ENCODE measurements at regions not wholly inside any gene's neighbourhood (a gene's known extent, or its start where the extent isn't known, plus 50 kb on each side); places are given as distances from the start of the nearest gene placed in this dataset.
"Not testable (repeated sequence)": the region's sequence is repeated elsewhere in the genome, so short reads cannot be mapped to it uniquely, and the experiment has no call there.

- intact Hi-C loops (cut with micrococcal nuclease) = loop anchor here (1.0 to 5.0 kb wide), 3 partner anchors 52 to 308 kb away; no protein-coding TSS in a partner anchor
Observed at GRCh38 chr9:6106711-6107339, 91.4 kb upstream of the RANBP6 start.

GRCh38 chr9:6105738-6106137, 90.3 kb upstream of the RANBP6 start:
- Mint-ChIP-seq H3K4me3 (ENCODE audit: unreplicated experiment) (no peak overlapping the region), H3K4me1 (ENCODE audit: insufficient read depth, unreplicated experiment) (peaks cover 35% of the 10 kb centered on the region), H3K9me3 (ENCODE audit: unreplicated experiment) (no peaks in the 10 kb centered on the region), H3K36me3 (ENCODE audit: insufficient read depth, unreplicated experiment) (no peaks in the 10 kb centered on the region), H3K27ac (ENCODE audit: low read depth, unreplicated experiment) (no peak overlapping the region), H3K27me3 (ENCODE audit: insufficient read depth, unreplicated experiment) (no peaks in the 10 kb centered on the region)
- TF ChIP-seq, protein P1, sequence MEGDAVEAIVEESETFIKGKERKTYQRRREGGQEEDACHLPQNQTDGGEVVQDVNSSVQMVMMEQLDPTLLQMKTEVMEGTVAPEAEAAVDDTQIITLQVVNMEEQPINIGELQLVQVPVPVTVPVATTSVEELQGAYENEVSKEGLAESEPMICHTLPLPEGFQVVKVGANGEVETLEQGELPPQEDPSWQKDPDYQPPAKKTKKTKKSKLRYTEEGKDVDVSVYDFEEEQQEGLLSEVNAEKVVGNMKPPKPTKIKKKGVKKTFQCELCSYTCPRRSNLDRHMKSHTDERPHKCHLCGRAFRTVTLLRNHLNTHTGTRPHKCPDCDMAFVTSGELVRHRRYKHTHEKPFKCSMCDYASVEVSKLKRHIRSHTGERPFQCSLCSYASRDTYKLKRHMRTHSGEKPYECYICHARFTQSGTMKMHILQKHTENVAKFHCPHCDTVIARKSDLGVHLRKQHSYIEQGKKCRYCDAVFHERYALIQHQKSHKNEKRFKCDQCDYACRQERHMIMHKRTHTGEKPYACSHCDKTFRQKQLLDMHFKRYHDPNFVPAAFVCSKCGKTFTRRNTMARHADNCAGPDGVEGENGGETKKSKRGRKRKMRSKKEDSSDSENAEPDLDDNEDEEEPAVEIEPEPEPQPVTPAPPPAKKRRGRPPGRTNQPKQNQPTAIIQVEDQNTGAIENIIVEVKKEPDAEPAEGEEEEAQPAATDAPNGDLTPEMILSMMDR (IDR thresholded peaks at IDR 0.05; ENCODE audit: unreplicated experiment) = no peak
- no peak for DNase-seq (ENCODE audit: unreplicated experiment)
- no TSS peak for BruUV-seq (replicated peaks)
- CTCF ChIA-PET = interaction anchor here (0.6 to 0.7 kb wide), 2 partner anchors 9 to 21 kb away, joined by 3 read pairs; no protein-coding TSS in a partner anchor
- intact Hi-C loops (cut with micrococcal nuclease) = loop anchor here (2.0 to 5.0 kb wide), 2 partner anchors 218 to 307 kb away; no protein-coding TSS in a partner anchor
- POLR2A ChIA-PET = no interaction called here

More at GRCh38 chr9:6106711-6107339, 91.4 kb upstream of the RANBP6 start:
- Mint-ChIP-seq H3K9me3 (ENCODE audit: unreplicated experiment) (no peaks in the 10 kb centered on the region), H3K27me3 (ENCODE audit: insufficient read depth, unreplicated experiment) (no peaks in the 10 kb centered on the region), H3K27ac (ENCODE audit: low read depth, unreplicated experiment) (no peak overlapping the region), H3K36me3 (ENCODE audit: insufficient read depth, unreplicated experiment) (peaks cover 2% of the 10 kb centered on the region), H3K4me1 (ENCODE audit: insufficient read depth, unreplicated experiment) (peaks cover 34% of the 10 kb centered on the region), H3K4me3 (ENCODE audit: unreplicated experiment) (no peak overlapping the region)
- no TSS peak for BruUV-seq (replicated peaks)
- ChIA-PET CTCF (interaction anchor here (0.5 to 4.4 kb wide), 20 partner anchors 9 to 208 kb away, joined by 3 to 33 read pairs (median 3); no protein-coding TSS in a partner anchor), POLR2A (interaction anchor here (0.6 to 2.0 kb wide), 10 partner anchors 9 to 1009 kb away, joined by 3 to 7 read pairs (median 3); partner anchors contain the start of gene RANBP6)
- TF ChIP-seq, protein P1 (IDR thresholded peaks at IDR 0.05; ENCODE audit: unreplicated experiment) = peak; percentile 40
- DNase-seq (ENCODE audit: unreplicated experiment) = peak; percentile 61

- H3K9me3 Mint-ChIP-seq (ENCODE audit: unreplicated experiment); H3K27me3 Mint-ChIP-seq (ENCODE audit: insufficient read depth, unreplicated experiment); intact Hi-C loops (cut with micrococcal nuclease); H3K27ac Mint-ChIP-seq (ENCODE audit: low read depth, unreplicated experiment); H3K4me3 Mint-ChIP-seq (ENCODE audit: unreplicated experiment); DNase-seq (ENCODE audit: unreplicated experiment); BruUV-seq (replicated peaks); POLR2A ChIA-PET; H3K36me3 Mint-ChIP-seq (ENCODE audit: insufficient read depth, unreplicated experiment): not testable (repeated sequence)
- CTCF ChIA-PET = interaction anchor here (0.6 to 1.5 kb wide), 3 partner anchors 78 to 201 kb away, joined by 3 read pairs; no protein-coding TSS in a partner anchor
- H3K4me1 Mint-ChIP-seq (ENCODE audit: insufficient read depth, unreplicated experiment) = peaks cover 35% of the 10 kb centered on the region
Observed at GRCh38 chr9:6104406-6104805, 89.0 kb upstream of the RANBP6 start.

DNA sequence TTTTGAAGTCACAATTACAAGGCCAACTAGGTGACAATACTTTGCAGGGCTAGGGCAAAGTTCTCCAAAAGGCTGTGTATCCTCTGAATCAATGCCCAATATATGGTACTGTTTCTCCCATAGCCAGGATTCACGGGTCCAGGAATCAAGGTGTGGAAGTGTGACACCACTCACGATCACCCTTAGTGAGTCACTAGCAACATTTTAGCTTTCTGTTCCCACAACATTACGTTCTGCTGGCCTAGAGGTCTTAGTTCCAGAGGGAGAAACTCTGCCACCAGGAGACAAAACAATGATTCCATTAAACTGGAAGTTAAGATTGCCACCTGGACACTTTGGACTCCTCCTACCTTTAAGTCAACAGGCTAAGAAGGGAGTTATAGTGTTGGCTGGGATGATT, 88.5 kb upstream of the RANBP6 start:
- DNase-seq (ENCODE audit: unreplicated experiment); H3K4me3 Mint-ChIP-seq (ENCODE audit: unreplicated experiment); H3K36me3 Mint-ChIP-seq (ENCODE audit: insufficient read depth, unreplicated experiment); BruUV-seq (replicated peaks); H3K27ac Mint-ChIP-seq (ENCODE audit: low read depth, unreplicated experiment); intact Hi-C loops (cut with micrococcal nuclease); H3K27me3 Mint-ChIP-seq (ENCODE audit: insufficient read depth, unreplicated experiment); H3K9me3 Mint-ChIP-seq (ENCODE audit: unreplicated experiment): not testable (repeated sequence)
- peaks cover 38% of the 10 kb centered on the region for H3K4me1 Mint-ChIP-seq (ENCODE audit: insufficient read depth, unreplicated experiment)
- POLR2A ChIA-PET = interaction anchor here (0.6 to 0.7 kb wide), 2 partner anchors 13 to 80 kb away, joined by 3 to 4 read pairs; no protein-coding TSS in a partner anchor
- CTCF ChIA-PET = interaction anchor here (0.6 to 1.5 kb wide), 2 partner anchors 78 to 202 kb away, joined by 3 read pairs; no protein-coding TSS in a partner anchor

GRCh38 chr9:6102336-6102987, 87.0 kb upstream of the RANBP6 start:
- intact Hi-C loops (cut with micrococcal nuclease) = not testable (repeated sequence)
- peak; percentile 94 for DNase-seq (ENCODE audit: unreplicated experiment)

GRCh38 chr9:6101725-6102124, 86.3 kb upstream of the RANBP6 start:
- BruUV-seq (replicated peaks); H3K36me3 Mint-ChIP-seq (ENCODE audit: insufficient read depth, unreplicated experiment); intact Hi-C loops (cut with micrococcal nuclease); H3K27me3 Mint-ChIP-seq (ENCODE audit: insufficient read depth, unreplicated experiment); H3K4me3 Mint-ChIP-seq (ENCODE audit: unreplicated experiment); DNase-seq (ENCODE audit: unreplicated experiment); H3K27ac Mint-ChIP-seq (ENCODE audit: low read depth, unreplicated experiment); H3K9me3 Mint-ChIP-seq (ENCODE audit: unreplicated experiment): not testable (repeated sequence)
- ChIA-PET POLR2A (interaction anchor here (0.7 to 1.5 kb wide), 4 partner anchors 11 to 112 kb away, joined by 3 to 7 read pairs (median 4); no protein-coding TSS in a partner anchor), CTCF (interaction anchor here (0.6 kb wide), 1 partner anchor 96 kb away, joined by 3 read pairs; no protein-coding TSS in a partner anchor)
- H3K4me1 Mint-ChIP-seq (ENCODE audit: insufficient read depth, unreplicated experiment) = peaks cover 34% of the 10 kb centered on the region

More at GRCh38 chr9:6102336-6102987, 87.0 kb upstream of the RANBP6 start:
- H3K4me1 Mint-ChIP-seq (ENCODE audit: insufficient read depth, unreplicated experiment) = peaks cover 41% of the 10 kb centered on the region
- H3K36me3 Mint-ChIP-seq (ENCODE audit: insufficient read depth, unreplicated experiment); CTCF ChIA-PET; H3K27me3 Mint-ChIP-seq (ENCODE audit: insufficient read depth, unreplicated experiment); H3K4me3 Mint-ChIP-seq (ENCODE audit: unreplicated experiment); BruUV-seq (replicated peaks); H3K27ac Mint-ChIP-seq (ENCODE audit: low read depth, unreplicated experiment); H3K9me3 Mint-ChIP-seq (ENCODE audit: unreplicated experiment): not testable (repeated sequence)
- POLR2A ChIA-PET = interaction anchor here (0.7 to 1.5 kb wide), 4 partner anchors 12 to 112 kb away, joined by 3 to 7 read pairs (median 4); no protein-coding TSS in a partner anchor

DNA sequence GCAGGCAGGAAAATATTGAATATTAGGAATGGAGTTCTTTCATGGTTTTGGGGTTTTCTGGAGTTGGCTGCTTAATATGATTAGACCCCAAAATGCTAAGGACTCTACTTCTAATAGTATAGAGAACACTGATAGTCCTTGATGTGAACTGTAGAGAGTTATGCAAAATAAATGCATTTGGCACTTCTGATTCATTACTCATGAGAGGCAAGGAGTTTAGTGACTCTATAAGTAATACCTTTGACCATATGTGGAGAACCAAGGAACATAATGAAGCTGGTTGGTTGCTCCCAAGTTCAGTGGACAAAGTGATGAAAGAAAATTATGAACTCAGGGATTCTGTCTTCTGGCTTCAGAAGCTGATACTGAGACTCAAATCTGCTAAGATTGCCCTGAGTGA, 83.9 kb upstream of the RANBP6 start:
- POLR2A ChIA-PET = interaction anchor here (1.5 kb wide), 1 partner anchor 12 kb away, joined by 5 read pairs; no protein-coding TSS in a partner anchor
- H3K36me3 Mint-ChIP-seq (ENCODE audit: insufficient read depth, unreplicated experiment); H3K27ac Mint-ChIP-seq (ENCODE audit: low read depth, unreplicated experiment); H3K4me3 Mint-ChIP-seq (ENCODE audit: unreplicated experiment); H3K27me3 Mint-ChIP-seq (ENCODE audit: insufficient read depth, unreplicated experiment); DNase-seq (ENCODE audit: unreplicated experiment); H3K9me3 Mint-ChIP-seq (ENCODE audit: unreplicated experiment); intact Hi-C loops (cut with micrococcal nuclease); BruUV-seq (replicated peaks): not testable (repeated sequence)
- H3K4me1 Mint-ChIP-seq (ENCODE audit: insufficient read depth, unreplicated experiment) = peaks cover 34% of the 10 kb centered on the region
- CTCF ChIA-PET = interaction anchor here (0.6 to 1.9 kb wide), 2 partner anchors 207 to 588 kb away, joined by 3 to 5 read pairs; no protein-coding TSS in a partner anchor
